BLaER1 treated with 17β-estradiol and CSF1 and Interleukin-3, amounts not matched to agents 10 nM and 100 nM (cell line): ENCODE measurements at regions not wholly inside any gene's neighbourhood (a gene's known extent, or its start where the extent isn't known, plus 50 kb on each side); places are given as distances from the start of the nearest gene placed in this dataset.

Experiments used
- H3K27ac ChIP-seq, 11 experiments: shearing (Covaris generic); formaldehyde crosslinking; 2 replicates each; pipeline ENCODE4 v1.8.1; 2022
- H3K27me3 ChIP-seq, 11 experiments: shearing (Covaris generic); formaldehyde crosslinking; 2 replicates each; pipeline ENCODE4 v1.8.1; 2022
- H3K36me3 ChIP-seq, 11 experiments: shearing (Covaris generic); formaldehyde crosslinking; 2 replicates each; pipeline ENCODE4 v1.8.1; 2022
- H3K4me1 ChIP-seq, 10 experiments: shearing (Covaris generic); formaldehyde crosslinking; 2 replicates each; pipeline ENCODE4 v1.8.1; 2022
- H3K4me2 ChIP-seq, 11 experiments: shearing (Covaris generic); formaldehyde crosslinking; 2 replicates each; pipeline ENCODE4 v1.8.1; 2022
- H3K4me3 ChIP-seq, 10 experiments: shearing (Covaris generic); formaldehyde crosslinking; 2 replicates each; pipeline ENCODE4 v1.8.1; 2022
- H3K9ac ChIP-seq, 11 experiments: shearing (Covaris generic); formaldehyde crosslinking; 2 replicates each; pipeline ENCODE4 v1.8.1; 2022
- H3K9me3 ChIP-seq, 11 experiments: shearing (Covaris generic); formaldehyde crosslinking; replicated peaks in 1 of 11; 2 replicates each; pipeline ENCODE4 v1.8.1; 2022
- H4K20me1 ChIP-seq, 11 experiments: shearing (Covaris generic); formaldehyde crosslinking; 2 replicates each; pipeline ENCODE4 v1.8.1; 2022
- Cebpa-rat ChIP-seq, 11 experiments: shearing (Covaris generic); IDR thresholded peaks; 2 replicates each; pipeline ENCODE4 v1.8.1; 2022

GRCh38 chr2:12197133-12197532 is 450.7 kb downstream of the LPIN1 start:
- TF ChIP-seq Cebpa-rat (IDR thresholded peaks at IDR 0.05), result no peak
- Histone ChIP-seq H3K27ac (no peak overlapping the region), H3K9me3 (peaks cover 42 to 76% (median 68%) of the 10 kb centered on the region in 11 experiments), H3K9ac (no peak overlapping the region), H3K4me2 (peak overlapping the region in 1 of 11 experiments; percentile 22; a peak in 1 of 22 replicates), H3K27me3 (no peaks in the 10 kb centered on the region), H4K20me1 (no peaks in the 10 kb centered on the region), H3K4me1 (peaks cover 38 to 60% (median 48%) of the 10 kb centered on the region in 10 experiments), H3K4me3 (peak overlapping the region in 4 of 10 experiments; percentile 6 to 13 (median 10); a peak in 5 of 20 replicates), H3K36me3 (peaks cover 0 to 29% (median 0%) of the 10 kb centered on the region in 11 experiments; a peak in 3 of 22 replicates)

DNA sequence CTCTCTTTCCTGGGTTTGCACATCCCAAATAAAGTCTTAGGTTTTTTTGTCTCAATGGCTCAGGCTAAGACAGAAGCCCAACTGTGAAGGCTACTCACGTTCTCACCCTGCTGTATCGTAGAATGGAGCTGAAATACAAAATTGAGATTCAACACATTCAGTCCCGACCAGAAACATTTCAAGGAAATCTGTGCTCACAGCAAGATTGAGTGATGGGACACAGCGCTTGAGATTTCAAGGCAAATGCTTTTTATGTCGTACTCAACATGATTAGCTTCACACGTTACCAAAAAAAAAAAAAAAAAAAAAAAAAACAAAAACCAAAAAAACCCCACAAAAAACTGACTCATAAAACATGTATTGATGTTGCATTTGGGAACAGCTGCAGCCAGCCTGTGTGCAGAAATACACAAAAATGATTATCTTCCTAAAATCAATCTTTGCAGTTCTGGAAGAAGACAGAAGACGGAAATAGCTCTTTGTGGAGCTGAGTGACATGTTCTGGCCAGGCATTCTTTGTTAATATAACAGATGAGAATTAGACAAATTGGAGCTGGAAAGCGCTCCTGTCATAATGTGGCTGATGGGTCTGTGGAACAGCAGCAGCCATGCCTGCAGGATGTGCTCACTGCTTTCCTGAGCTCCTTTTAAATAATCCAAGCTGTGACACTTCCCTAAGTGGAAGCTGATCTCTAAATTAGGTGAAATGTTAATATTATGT is 453.2 kb downstream of the LPIN1 start:
- Histone ChIP-seq H3K27ac (no peak overlapping the region), H3K4me3 (no peak overlapping the region), H3K9ac (no peak overlapping the region), H3K36me3 (peaks cover 0 to 26% (median 0%) of the 10 kb centered on the region in 11 experiments; a peak in 4 of 22 replicates), H3K4me1 (peaks cover 18 to 38% (median 28%) of the 10 kb centered on the region in 10 experiments; a peak in 19 of 20 replicates), H3K27me3 (no peaks in the 10 kb centered on the region), H4K20me1 (no peaks in the 10 kb centered on the region), H3K4me2 (peak overlapping the region in 1 of 11 experiments; percentile 18; a peak in 1 of 22 replicates), H3K9me3 (peaks cover 42 to 91% (median 76%) of the 10 kb centered on the region in 11 experiments)
- TF ChIP-seq Cebpa-rat (IDR thresholded peaks at IDR 0.05), result no peak

- Histone ChIP-seq H3K27ac (peak overlapping the region in 4 of 11 experiments; percentile 32 to 51 (median 44); a peak in 6 of 22 replicates), H3K36me3 (peaks cover 0 to 21% (median 0%) of the 10 kb centered on the region in 11 experiments; a peak in 3 of 22 replicates)
Measured at GRCh38 chr2:12201369-12201768, 454.9 kb downstream of the LPIN1 start.

GRCh38 chr2:12202313-12203075 is 456.1 kb downstream of the LPIN1 start:
- H3K27ac ChIP-seq, result peak overlapping the region in 1 of 11 experiments; percentile 51; a peak in 1 of 22 replicates
- peaks cover 52 to 79% (median 68%) of the 10 kb centered on the region in 11 experiments for H3K9me3 ChIP-seq
- no peak for TF ChIP-seq Cebpa-rat (IDR thresholded peaks at IDR 0.05)
- H3K9ac ChIP-seq, result no peak overlapping the region
- H3K4me2 ChIP-seq, result peak overlapping the region in 2 of 11 experiments; percentile 25 to 64; a peak in 3 of 22 replicates
- H4K20me1 ChIP-seq, result no peaks in the 10 kb centered on the region
- no peak overlapping the region for H3K4me3 ChIP-seq
- peaks cover 0 to 27% (median 12%) of the 10 kb centered on the region in 10 experiments; a peak in 13 of 20 replicates for H3K4me1 ChIP-seq
- peaks cover 0 to 14% (median 0%) of the 10 kb centered on the region in 11 experiments; a peak in 3 of 22 replicates for H3K36me3 ChIP-seq
- no peaks in the 10 kb centered on the region for H3K27me3 ChIP-seq

More at GRCh38 chr2:12201369-12201768, 454.9 kb downstream of the LPIN1 start:
- Histone ChIP-seq H4K20me1 (no peaks in the 10 kb centered on the region), H3K9ac (no peak overlapping the region), H3K4me3 (no peak overlapping the region), H3K9me3 (peaks cover 56 to 86% (median 74%) of the 10 kb centered on the region in 11 experiments), H3K27me3 (no peaks in the 10 kb centered on the region), H3K4me2 (peak overlapping the region in 7 of 11 experiments; percentile 5 to 64 (median 32); a peak in 11 of 22 replicates), H3K4me1 (peaks cover 5 to 34% (median 15%) of the 10 kb centered on the region in 10 experiments; a peak in 18 of 20 replicates)
- no peak for TF ChIP-seq Cebpa-rat (IDR thresholded peaks at IDR 0.05)

- Histone ChIP-seq H3K9ac (no peak overlapping the region), H3K4me2 (no peak overlapping the region), H4K20me1 (no peaks in the 10 kb centered on the region), H3K4me3 (no peak overlapping the region), H3K27ac (no peak overlapping the region), H3K4me1 (peaks cover 0 to 27% (median 12%) of the 10 kb centered on the region in 10 experiments; a peak in 13 of 20 replicates), H3K27me3 (no peaks in the 10 kb centered on the region), H3K9me3 (peaks cover 42 to 70% (median 58%) of the 10 kb centered on the region in 11 experiments), H3K36me3 (peaks cover 0 to 12% (median 0%) of the 10 kb centered on the region in 11 experiments; a peak in 2 of 22 replicates)
- no peak for TF ChIP-seq Cebpa-rat (IDR thresholded peaks at IDR 0.05)
Measured at GRCh38 chr2:12203528-12203927, 457.1 kb downstream of the LPIN1 start.

DNA sequence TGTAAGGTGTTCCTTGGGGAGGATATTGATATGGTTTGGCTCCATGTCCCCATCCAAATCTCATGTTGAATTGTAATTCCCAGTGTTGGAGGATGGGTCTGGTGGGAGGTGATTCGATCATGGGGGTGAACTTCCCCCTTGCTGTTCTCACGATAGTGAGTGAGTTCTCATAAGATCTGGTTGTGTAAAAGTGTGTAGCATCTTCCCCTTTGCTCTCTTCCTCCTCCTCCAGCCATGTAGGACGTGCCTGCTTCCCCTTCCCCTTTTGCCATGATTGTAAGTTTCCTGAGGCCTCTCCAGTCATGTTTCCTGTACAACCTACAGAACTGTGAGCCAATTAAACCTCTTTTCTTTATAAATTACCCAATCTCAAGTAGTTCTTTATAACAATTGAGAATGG is 458.7 kb downstream of the LPIN1 start:
- H3K4me3 ChIP-seq, result no peak overlapping the region

GRCh38 chr2:12207491-12207890 is 461.1 kb downstream of the LPIN1 start:
- Histone ChIP-seq H3K4me1 (no peaks in the 10 kb centered on the region), H3K36me3 (peaks cover 0 to 12% (median 0%) of the 10 kb centered on the region in 11 experiments; a peak in 1 of 22 replicates), H3K4me3 (no peak overlapping the region), H3K27me3 (no peaks in the 10 kb centered on the region), H4K20me1 (no peaks in the 10 kb centered on the region), H3K9ac (no peak overlapping the region), H3K9me3 (peaks cover 28 to 69% (median 53%) of the 10 kb centered on the region in 11 experiments), H3K4me2 (no peak overlapping the region), H3K27ac (no peak overlapping the region)
- TF ChIP-seq Cebpa-rat (IDR thresholded peaks at IDR 0.05), result no peak

More for the DNA sequence above, 458.7 kb downstream of the LPIN1 start:
- Histone ChIP-seq H3K4me2 (no peak overlapping the region), H3K27ac (no peak overlapping the region), H3K27me3 (no peaks in the 10 kb centered on the region), H3K4me1 (peaks cover 0 to 23% (median 10%) of the 10 kb centered on the region in 10 experiments; a peak in 13 of 20 replicates), H3K9ac (no peak overlapping the region), H4K20me1 (no peaks in the 10 kb centered on the region), H3K9me3 (peaks cover 37 to 71% (median 57%) of the 10 kb centered on the region in 11 experiments), H3K36me3 (peaks cover 0 to 12% (median 0%) of the 10 kb centered on the region in 11 experiments; a peak in 1 of 22 replicates)
- TF ChIP-seq Cebpa-rat (IDR thresholded peaks at IDR 0.05), result no peak

GRCh38 chr2:12210016-12210933 is 463.8 kb downstream of the LPIN1 start:
- Histone ChIP-seq H3K4me1 (peaks cover 0 to 9% (median 0%) of the 10 kb centered on the region in 10 experiments; a peak in 1 of 20 replicates), H3K36me3 (no peaks in the 10 kb centered on the region), H3K9me3 (peaks cover 8 to 41% (median 30%) of the 10 kb centered on the region in 11 experiments), H4K20me1 (no peaks in the 10 kb centered on the region), H3K4me3 (no peak overlapping the region), H3K27ac (no peak overlapping the region), H3K9ac (no peak overlapping the region), H3K27me3 (no peaks in the 10 kb centered on the region), H3K4me2 (no peak overlapping the region)
- TF ChIP-seq Cebpa-rat (IDR thresholded peaks at IDR 0.05), result no peak
